ENCODE measurements at regions not wholly inside any gene's neighbourhood (a gene's known extent, or its start where the extent isn't known, plus 50 kb on each side); places are given as distances from the start of the nearest gene placed in this dataset.

DNA sequence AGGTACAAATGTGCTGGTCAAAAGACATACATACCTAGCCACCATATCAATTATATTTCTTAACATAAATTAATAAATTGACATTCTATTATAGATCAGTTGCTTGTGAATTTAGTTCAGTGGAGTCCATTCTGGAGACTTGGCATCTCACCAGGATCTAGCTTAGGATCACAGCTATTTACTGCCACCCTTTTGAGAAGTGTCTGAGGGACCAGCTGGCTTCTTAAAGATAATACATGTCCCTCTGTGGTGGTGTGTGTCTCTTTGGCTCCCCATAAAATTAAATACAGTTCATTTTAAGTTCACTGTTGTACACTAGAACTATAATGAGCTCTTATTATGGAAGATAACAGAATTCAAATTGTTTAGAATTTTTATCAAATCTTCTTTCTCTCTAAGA, 290.7 kb downstream of the PRELID2 start:
- DNase-seq (ENCODE audit: low read depth): no peak
- H3K4me3 ChIP-seq (ENCODE audit: control insufficient read depth, low read depth, low read length): no peak overlapping the region
- TF ChIP-seq CTCF (IDR thresholded peaks at IDR 0.05; ENCODE audit: control insufficient read depth, insufficient read depth, low read depth, low read length, missing control alignments): no peak

DNA sequence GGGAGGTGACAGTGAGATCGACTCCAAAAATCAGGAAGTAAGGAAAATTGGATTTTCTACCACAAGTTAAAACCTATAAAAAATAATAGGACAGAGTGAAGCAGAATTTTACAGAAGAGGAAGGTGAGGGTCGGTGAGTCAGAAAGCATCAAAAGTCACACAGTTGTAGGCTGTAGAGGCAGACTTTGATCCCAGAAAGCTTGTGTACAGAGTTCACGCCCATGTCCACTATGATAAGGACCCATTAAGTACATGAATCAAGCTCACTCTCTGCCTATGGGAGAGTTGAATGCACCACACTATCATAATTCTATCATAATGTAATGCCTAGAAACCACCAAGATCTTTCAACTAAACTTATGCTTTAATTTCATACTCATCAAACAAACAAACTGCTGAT, 291.2 kb downstream of the PRELID2 start:
- DNase-seq (ENCODE audit: low read depth): no peak
- H3K4me3 ChIP-seq (ENCODE audit: control insufficient read depth, low read depth, low read length): no peak overlapping the region
- TF ChIP-seq CTCF (IDR thresholded peaks at IDR 0.05; ENCODE audit: control insufficient read depth, insufficient read depth, low read depth, low read length, missing control alignments): no peak

DNA sequence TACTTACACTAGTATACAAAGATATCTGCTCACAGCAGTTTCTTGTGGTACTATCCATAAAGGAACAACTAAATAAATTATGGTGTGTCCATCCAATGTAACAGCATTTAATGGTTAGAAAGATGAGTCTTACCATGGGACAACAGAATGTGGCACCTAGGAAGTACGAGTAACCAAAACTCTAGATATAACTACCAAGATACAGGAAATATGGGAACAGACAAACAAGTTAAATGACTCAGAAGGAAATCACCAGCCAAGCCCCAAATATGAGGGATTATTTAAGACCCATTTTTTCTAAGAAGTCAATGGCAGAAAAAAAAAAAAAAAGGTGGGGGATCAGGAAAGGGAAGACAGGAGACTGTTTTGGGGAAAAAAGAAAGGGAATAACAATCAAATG, 294.8 kb downstream of the PRELID2 start:
- no peak for TF ChIP-seq CTCF (IDR thresholded peaks at IDR 0.05; ENCODE audit: control insufficient read depth, insufficient read depth, low read depth, low read length, missing control alignments)
- DNase-seq (ENCODE audit: low read depth): no peak
- no peak overlapping the region for H3K4me3 ChIP-seq (ENCODE audit: control insufficient read depth, low read depth, low read length)

DNA sequence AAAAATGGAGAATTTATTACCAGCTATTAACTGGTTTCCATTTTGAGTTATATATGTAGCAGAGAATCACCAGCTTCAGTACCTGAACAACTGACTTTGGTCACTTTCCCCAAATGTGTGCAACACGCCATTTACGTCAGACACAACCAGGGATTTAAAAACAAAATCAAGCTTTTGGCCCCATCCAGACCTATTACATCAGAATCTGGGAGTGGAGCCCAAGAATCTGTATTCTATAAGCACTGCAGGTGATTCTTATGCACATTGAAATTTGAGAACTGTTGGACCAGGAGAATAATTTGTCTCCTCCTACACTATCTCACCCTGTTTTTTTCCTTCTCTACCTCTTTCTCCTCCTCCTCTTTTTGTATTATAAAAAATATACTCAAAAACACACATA, 295.9 kb downstream of the PRELID2 start:
- no peak for DNase-seq (ENCODE audit: low read depth)
- TF ChIP-seq CTCF (IDR thresholded peaks at IDR 0.05; ENCODE audit: control insufficient read depth, insufficient read depth, low read depth, low read length, missing control alignments): no peak
- no peak overlapping the region for H3K4me3 ChIP-seq (ENCODE audit: control insufficient read depth, low read depth, low read length)

DNA sequence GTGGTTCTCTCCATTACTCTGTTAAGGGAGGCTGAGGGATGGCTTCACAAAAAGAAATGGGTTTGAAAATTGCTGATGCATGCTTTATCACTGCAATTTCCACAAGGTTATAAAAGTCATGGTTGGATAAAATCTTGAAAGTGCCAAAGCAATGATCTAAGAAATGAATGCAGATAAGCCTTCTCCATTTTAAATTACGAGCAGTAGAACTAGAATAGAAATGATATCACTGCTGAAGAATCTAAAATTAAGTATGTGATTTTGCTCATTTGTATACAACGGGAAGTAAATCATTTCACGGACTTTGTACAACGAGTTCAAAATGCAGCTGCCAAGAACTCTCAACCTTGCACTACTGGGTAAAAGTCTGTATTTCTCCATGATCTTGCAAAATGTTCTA, 299.0 kb downstream of the PRELID2 start:
- TF ChIP-seq CTCF (IDR thresholded peaks at IDR 0.05; ENCODE audit: control insufficient read depth, insufficient read depth, low read depth, low read length, missing control alignments): no peak
- no peak for DNase-seq (ENCODE audit: low read depth)
- H3K4me3 ChIP-seq (ENCODE audit: control insufficient read depth, low read depth, low read length): no peak overlapping the region

- TF ChIP-seq CTCF (IDR thresholded peaks at IDR 0.05; ENCODE audit: control insufficient read depth, insufficient read depth, low read depth, low read length, missing control alignments): no peak
- no peak overlapping the region for H3K4me3 ChIP-seq (ENCODE audit: control insufficient read depth, low read depth, low read length)
- peak; percentile 33 for DNase-seq (ENCODE audit: low read depth)
Measured at GRCh38 chr5:145531038-145531734, 304.0 kb downstream of the PRELID2 start.

All from AG09309 (cell line).